ENCODE measurements at regions not wholly inside any gene's neighbourhood (a gene's known extent, or its start where the extent isn't known, plus 50 kb on each side); places are given as distances from the start of the nearest gene placed in this dataset.

DNA sequence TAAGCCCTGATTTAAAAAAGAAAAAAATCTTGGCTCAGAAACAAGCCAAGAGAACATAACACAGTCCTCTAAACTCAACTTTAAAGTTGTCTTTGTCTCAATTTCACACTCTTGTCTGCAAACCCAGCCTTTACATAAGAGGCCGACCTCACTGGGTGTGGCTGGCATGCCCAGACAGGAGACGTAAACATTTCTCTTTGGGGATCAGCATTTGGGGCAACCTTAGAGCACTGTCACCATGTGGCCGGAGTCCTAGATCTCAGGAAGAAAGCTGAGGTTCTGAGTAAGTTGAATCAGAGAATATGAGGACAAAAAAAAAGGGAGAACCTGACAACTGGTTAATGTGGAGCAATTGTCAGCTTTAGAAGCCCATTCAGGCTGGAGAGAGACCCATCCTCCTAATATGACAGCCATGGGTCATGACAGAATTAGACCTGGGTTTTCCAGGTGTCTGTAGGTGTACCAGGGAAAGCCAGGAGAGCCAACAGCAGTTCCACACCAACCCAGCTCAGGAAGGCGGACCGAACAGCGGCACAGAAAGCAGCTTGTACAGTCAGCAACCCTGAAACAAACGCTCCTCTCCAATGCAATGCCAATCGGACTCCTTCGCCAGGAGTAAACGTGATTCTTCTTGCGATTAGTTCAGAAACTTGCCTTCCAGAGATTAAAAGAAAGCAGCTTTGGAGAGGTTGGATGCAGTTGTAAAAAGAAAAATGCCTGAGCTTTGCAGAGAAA, 97.9 kb upstream of the MAP3K1 start:
- no peak overlapping the region for H3K4me3 ChIP-seq
- H3K9ac ChIP-seq (ENCODE audit: insufficient read depth in 1 of 2, low read depth in 2 of 2, low read length in 2 of 2): no peak overlapping the region
- TF ChIP-seq PYGO2 (tag; IDR thresholded peaks at IDR 0.05): no peak
- no peak for TF ChIP-seq SAFB (IDR thresholded peaks at IDR 0.05; ENCODE audit: borderline replicate concordance, low read depth, low read length)
- no peak for TF ChIP-seq ZNF124 (CRISPR knock-in tag; IDR thresholded peaks at IDR 0.05)
- no peak for TF ChIP-seq TAF1 (IDR thresholded peaks at IDR 0.05; ENCODE audit: control insufficient read depth, extremely low read depth, insufficient read depth, low read length, severe bottlenecking)
- TF ChIP-seq, protein P1, sequence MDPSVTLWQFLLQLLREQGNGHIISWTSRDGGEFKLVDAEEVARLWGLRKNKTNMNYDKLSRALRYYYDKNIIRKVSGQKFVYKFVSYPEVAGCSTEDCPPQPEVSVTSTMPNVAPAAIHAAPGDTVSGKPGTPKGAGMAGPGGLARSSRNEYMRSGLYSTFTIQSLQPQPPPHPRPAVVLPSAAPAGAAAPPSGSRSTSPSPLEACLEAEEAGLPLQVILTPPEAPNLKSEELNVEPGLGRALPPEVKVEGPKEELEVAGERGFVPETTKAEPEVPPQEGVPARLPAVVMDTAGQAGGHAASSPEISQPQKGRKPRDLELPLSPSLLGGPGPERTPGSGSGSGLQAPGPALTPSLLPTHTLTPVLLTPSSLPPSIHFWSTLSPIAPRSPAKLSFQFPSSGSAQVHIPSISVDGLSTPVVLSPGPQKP (CRISPR knock-in tag; IDR thresholded peaks at IDR 0.05): no peak
- TF ChIP-seq, protein P2, sequence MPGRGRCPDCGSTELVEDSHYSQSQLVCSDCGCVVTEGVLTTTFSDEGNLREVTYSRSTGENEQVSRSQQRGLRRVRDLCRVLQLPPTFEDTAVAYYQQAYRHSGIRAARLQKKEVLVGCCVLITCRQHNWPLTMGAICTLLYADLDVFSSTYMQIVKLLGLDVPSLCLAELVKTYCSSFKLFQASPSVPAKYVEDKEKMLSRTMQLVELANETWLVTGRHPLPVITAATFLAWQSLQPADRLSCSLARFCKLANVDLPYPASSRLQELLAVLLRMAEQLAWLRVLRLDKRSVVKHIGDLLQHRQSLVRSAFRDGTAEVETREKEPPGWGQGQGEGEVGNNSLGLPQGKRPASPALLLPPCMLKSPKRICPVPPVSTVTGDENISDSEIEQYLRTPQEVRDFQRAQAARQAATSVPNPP (IDR thresholded peaks at IDR 0.05; ENCODE audit: borderline replicate concordance, insufficient read depth, insufficient read length): no peak
- TF ChIP-seq, protein P3, sequence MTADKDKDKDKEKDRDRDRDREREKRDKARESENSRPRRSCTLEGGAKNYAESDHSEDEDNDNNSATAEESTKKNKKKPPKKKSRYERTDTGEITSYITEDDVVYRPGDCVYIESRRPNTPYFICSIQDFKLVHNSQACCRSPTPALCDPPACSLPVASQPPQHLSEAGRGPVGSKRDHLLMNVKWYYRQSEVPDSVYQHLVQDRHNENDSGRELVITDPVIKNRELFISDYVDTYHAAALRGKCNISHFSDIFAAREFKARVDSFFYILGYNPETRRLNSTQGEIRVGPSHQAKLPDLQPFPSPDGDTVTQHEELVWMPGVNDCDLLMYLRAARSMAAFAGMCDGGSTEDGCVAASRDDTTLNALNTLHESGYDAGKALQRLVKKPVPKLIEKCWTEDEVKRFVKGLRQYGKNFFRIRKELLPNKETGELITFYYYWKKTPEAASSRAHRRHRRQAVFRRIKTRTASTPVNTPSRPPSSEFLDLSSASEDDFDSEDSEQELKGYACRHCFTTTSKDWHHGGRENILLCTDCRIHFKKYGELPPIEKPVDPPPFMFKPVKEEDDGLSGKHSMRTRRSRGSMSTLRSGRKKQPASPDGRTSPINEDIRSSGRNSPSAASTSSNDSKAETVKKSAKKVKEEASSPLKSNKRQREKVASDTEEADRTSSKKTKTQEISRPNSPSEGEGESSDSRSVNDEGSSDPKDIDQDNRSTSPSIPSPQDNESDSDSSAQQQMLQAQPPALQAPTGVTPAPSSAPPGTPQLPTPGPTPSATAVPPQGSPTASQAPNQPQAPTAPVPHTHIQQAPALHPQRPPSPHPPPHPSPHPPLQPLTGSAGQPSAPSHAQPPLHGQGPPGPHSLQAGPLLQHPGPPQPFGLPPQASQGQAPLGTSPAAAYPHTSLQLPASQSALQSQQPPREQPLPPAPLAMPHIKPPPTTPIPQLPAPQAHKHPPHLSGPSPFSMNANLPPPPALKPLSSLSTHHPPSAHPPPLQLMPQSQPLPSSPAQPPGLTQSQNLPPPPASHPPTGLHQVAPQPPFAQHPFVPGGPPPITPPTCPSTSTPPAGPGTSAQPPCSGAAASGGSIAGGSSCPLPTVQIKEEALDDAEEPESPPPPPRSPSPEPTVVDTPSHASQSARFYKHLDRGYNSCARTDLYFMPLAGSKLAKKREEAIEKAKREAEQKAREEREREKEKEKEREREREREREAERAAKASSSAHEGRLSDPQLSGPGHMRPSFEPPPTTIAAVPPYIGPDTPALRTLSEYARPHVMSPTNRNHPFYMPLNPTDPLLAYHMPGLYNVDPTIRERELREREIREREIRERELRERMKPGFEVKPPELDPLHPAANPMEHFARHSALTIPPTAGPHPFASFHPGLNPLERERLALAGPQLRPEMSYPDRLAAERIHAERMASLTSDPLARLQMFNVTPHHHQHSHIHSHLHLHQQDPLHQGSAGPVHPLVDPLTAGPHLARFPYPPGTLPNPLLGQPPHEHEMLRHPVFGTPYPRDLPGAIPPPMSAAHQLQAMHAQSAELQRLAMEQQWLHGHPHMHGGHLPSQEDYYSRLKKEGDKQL (CRISPR knock-in tag; IDR thresholded peaks at IDR 0.05; ENCODE audit: borderline replicate concordance): no peak
- TF ChIP-seq, protein P4, sequence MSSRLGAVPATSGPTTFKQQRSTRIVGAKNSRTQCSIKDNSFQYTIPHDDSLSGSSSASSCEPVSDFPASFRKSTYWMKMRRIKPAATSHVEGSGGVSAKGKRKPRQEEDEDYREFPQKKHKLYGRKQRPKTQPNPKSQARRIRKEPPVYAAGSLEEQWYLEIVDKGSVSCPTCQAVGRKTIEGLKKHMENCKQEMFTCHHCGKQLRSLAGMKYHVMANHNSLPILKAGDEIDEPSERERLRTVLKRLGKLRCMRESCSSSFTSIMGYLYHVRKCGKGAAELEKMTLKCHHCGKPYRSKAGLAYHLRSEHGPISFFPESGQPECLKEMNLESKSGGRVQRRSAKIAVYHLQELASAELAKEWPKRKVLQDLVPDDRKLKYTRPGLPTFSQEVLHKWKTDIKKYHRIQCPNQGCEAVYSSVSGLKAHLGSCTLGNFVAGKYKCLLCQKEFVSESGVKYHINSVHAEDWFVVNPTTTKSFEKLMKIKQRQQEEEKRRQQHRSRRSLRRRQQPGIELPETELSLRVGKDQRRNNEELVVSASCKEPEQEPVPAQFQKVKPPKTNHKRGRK (tag; IDR thresholded peaks at IDR 0.05): no peak

More for the DNA sequence above, 97.9 kb upstream of the MAP3K1 start:
- in situ Hi-C loops (cut with MboI) (no loop called here), intact Hi-C loops (cut with micrococcal nuclease) (no loop called here)
- ATAC-seq (no peak), DNase-seq (ENCODE audit: extremely low read depth in 1 of 4, low spot score in 3 of 4) (no peak), FAIRE-seq (no peak)
- H3K9me3 ChIP-seq (replicated peaks; ENCODE audit: control insufficient read depth, insufficient read depth, low read depth, low read length): no peaks in the 10 kb centered on the region
- H4K20me1 ChIP-seq (replicated peaks; ENCODE audit: control insufficient read depth, insufficient read depth, low read length): no peaks in the 10 kb centered on the region
- no peak overlapping the region for H3K27ac ChIP-seq (ENCODE audit: extremely low read depth, low read depth, low read length)
- H2AFZ ChIP-seq (ENCODE audit: low read depth, low read length): no peak overlapping the region
- BruUV-seq (replicated peaks): no TSS peak
- H3K36me3 ChIP-seq (ENCODE audit: control insufficient read depth, insufficient read depth, low read length): no peaks in the 10 kb centered on the region
- no peaks in the 10 kb centered on the region for H3K9me1 ChIP-seq (ENCODE audit: control insufficient read depth, insufficient read depth, low read length)
- ChIA-PET POLR2A (no interaction called here), CTCF (ENCODE audit: low intra/inter-chr PET ratio) (no interaction called here)
- no peak overlapping the region for H3K4me2 ChIP-seq (ENCODE audit: insufficient read depth, low read length)
- H3K79me2 ChIP-seq (ENCODE audit: control insufficient read depth, insufficient read depth, low read length): no peaks in the 10 kb centered on the region
- 5% methylated on average over 11 of the region's 11 CpGs for WGBS (ENCODE audit: insufficient coverage, low coverage, missing lambda C conversion rate)
- no peaks in the 10 kb centered on the region; a peak in 1 of 5 replicates for H3K4me1 ChIP-seq (replicated peaks in 1 of 2; ENCODE audit: control insufficient read depth in 2 of 2, insufficient read depth in 2 of 2, low read length in 2 of 2)
- H3K27me3 ChIP-seq (ENCODE audit: control insufficient read depth in 2 of 2, insufficient read depth in 2 of 2, low read length in 2 of 2): peaks cover 9 to 18% of the 10 kb centered on the region in 2 experiments; a peak in 4 of 5 replicates

Data from K562 (cell line).